GM23338 (cell line): ENCODE measurements at regions not wholly inside any gene's neighbourhood (a gene's known extent, or its start where the extent isn't known, plus 50 kb on each side); places are given as distances from the start of the nearest gene placed in this dataset.

Source experiments
- ATAC-seq: fragments of 200-7000 bp; cut with Tn5 transposase; 3 replicates; pipeline ENCODE4 v1.9.1; 2020
- DNase-seq: peaks from one replicate; pipeline ENCODE4 v3.0.0-alpha.2; 2015; ENCODE audit warnings: low spot score
- H2AFZ ChIP-seq: fragments of 200-600 bp; sonication (generic); 2 replicates; pipeline ENCODE4 v1.8.0; 2016; ENCODE audit warnings: antibody characterized with exemption, mild to moderate bottlenecking, moderate library complexity
- H3F3A ChIP-seq: fragments of 200-600 bp; sonication (generic); replicated peaks from 2 replicates; pipeline ENCODE4 v1.8.0; 2017; ENCODE audit warnings: antibody characterized with exemption, mixed run types, low read depth
- H3K27ac ChIP-seq: fragments of 200-600 bp; sonication (generic); 2 replicates; pipeline ENCODE4 v1.6.1; 2016; ENCODE audit warnings: low read depth
- H3K27me3 ChIP-seq: fragments of 200-600 bp; sonication (generic); 2 replicates; pipeline ENCODE4 v1.8.0; 2016; ENCODE audit warnings: mild to moderate bottlenecking, mixed run types, moderate library complexity; ENCODE audit not compliant: insufficient read depth
- H3K36me3 ChIP-seq: fragments of 200-600 bp; sonication (generic); 2 replicates; pipeline ENCODE4 v1.8.0; 2016; ENCODE audit warnings: mild to moderate bottlenecking; ENCODE audit not compliant: insufficient read depth
- H3K4me1 ChIP-seq: fragments of 200-600 bp; sonication (generic); 2 replicates; pipeline ENCODE4 v1.8.0; 2016; ENCODE audit warnings: mild to moderate bottlenecking, moderate library complexity; ENCODE audit not compliant: insufficient read depth
- H3K4me2 ChIP-seq: fragments of 200-600 bp; sonication (generic); 2 replicates; pipeline ENCODE4 v1.7.1; 2017; ENCODE audit warnings: mixed run types
- H3K4me3 ChIP-seq: fragments of 200-600 bp; sonication (generic); 2 replicates; pipeline ENCODE4 v1.6.1; 2016; ENCODE audit warnings: mixed run types
- H3K79me2 ChIP-seq: fragments of 200-600 bp; sonication (generic); replicated peaks from 2 replicates; pipeline ENCODE4 v1.8.0; 2017; ENCODE audit warnings: mild to moderate bottlenecking; ENCODE audit not compliant: insufficient read depth
- H3K9me2 ChIP-seq: fragments of 200-600 bp; sonication (generic); 2 replicates; pipeline ENCODE4 v1.8.0; 2017; ENCODE audit not compliant: insufficient read depth
- H4K20me1 ChIP-seq: fragments of 200-600 bp; sonication (generic); replicated peaks from 2 replicates; pipeline ENCODE4 v1.8.0; 2017; ENCODE audit warnings: mild to moderate bottlenecking; ENCODE audit not compliant: insufficient read depth
- H3K27ac Mint-ChIP-seq: 2 replicates; pipeline ENCODE4 v1.8.0; 2020; ENCODE audit warnings: inconsistent platforms, mild to moderate bottlenecking, moderate library complexity, mixed read lengths
- H3K27me3 Mint-ChIP-seq: 3 replicates; pipeline ENCODE4 v1.8.0; 2022; ENCODE audit warnings: low read depth, mild to moderate bottlenecking, moderate library complexity, mixed read lengths, inconsistent platforms; ENCODE audit not compliant: insufficient read depth, poor library complexity
- H3K36me3 Mint-ChIP-seq: 3 replicates; pipeline ENCODE4 v1.8.0; 2021; ENCODE audit warnings: low read depth, mild to moderate bottlenecking, inconsistent platforms, moderate library complexity, mixed read lengths
- H3K4me1 Mint-ChIP-seq: 3 replicates; pipeline ENCODE4 v1.8.0; 2020; ENCODE audit warnings: mild to moderate bottlenecking, inconsistent platforms, mixed read lengths
- H3K4me3 Mint-ChIP-seq: 3 replicates; pipeline ENCODE4 v1.8.0; 2021; ENCODE audit warnings: moderate library complexity, mild to moderate bottlenecking, inconsistent platforms, mixed read lengths
- H3K9me3 Mint-ChIP-seq: 3 replicates; pipeline ENCODE4 v1.8.0; 2020; ENCODE audit warnings: moderate library complexity, mild to moderate bottlenecking, inconsistent platforms, mixed read lengths
- ETS1 ChIP-seq: IDR thresholded peaks from 2 replicates; pipeline ENCODE4 v1.6.1; 2016; ENCODE audit warnings: antibody characterized with exemption
- EZH2phosphoT487 ChIP-seq: fragments of 200-600 bp; sonication (generic); IDR thresholded peaks from one replicate; pipeline ENCODE4 v1.8.1; 2018; ENCODE audit warnings: antibody characterized with exemption; ENCODE audit not compliant: unreplicated experiment
- JUNB ChIP-seq: IDR thresholded peaks from one replicate; pipeline ENCODE4 v1.6.1; 2016; ENCODE audit warnings: antibody characterized with exemption; ENCODE audit not compliant: unreplicated experiment
- POLR2AphosphoS5 ChIP-seq: IDR thresholded peaks from 2 replicates; pipeline ENCODE4 v1.6.1; 2016; ENCODE audit warnings: antibody characterized with exemption, low read depth
- TF ChIP-seq, protein P1 (sequence below): fragments of 250-450 bp; sonication (Bioruptor Pico); IDR thresholded peaks from 2 replicates; pipeline ENCODE4 v1.5.0; 2020; ENCODE audit warnings: mild to moderate bottlenecking, moderate library complexity

GRCh38 chr7:25812086-25812850 lies 339.7 kb upstream of the NFE2L3 start (continued):
- TF ChIP-seq, protein P1, sequence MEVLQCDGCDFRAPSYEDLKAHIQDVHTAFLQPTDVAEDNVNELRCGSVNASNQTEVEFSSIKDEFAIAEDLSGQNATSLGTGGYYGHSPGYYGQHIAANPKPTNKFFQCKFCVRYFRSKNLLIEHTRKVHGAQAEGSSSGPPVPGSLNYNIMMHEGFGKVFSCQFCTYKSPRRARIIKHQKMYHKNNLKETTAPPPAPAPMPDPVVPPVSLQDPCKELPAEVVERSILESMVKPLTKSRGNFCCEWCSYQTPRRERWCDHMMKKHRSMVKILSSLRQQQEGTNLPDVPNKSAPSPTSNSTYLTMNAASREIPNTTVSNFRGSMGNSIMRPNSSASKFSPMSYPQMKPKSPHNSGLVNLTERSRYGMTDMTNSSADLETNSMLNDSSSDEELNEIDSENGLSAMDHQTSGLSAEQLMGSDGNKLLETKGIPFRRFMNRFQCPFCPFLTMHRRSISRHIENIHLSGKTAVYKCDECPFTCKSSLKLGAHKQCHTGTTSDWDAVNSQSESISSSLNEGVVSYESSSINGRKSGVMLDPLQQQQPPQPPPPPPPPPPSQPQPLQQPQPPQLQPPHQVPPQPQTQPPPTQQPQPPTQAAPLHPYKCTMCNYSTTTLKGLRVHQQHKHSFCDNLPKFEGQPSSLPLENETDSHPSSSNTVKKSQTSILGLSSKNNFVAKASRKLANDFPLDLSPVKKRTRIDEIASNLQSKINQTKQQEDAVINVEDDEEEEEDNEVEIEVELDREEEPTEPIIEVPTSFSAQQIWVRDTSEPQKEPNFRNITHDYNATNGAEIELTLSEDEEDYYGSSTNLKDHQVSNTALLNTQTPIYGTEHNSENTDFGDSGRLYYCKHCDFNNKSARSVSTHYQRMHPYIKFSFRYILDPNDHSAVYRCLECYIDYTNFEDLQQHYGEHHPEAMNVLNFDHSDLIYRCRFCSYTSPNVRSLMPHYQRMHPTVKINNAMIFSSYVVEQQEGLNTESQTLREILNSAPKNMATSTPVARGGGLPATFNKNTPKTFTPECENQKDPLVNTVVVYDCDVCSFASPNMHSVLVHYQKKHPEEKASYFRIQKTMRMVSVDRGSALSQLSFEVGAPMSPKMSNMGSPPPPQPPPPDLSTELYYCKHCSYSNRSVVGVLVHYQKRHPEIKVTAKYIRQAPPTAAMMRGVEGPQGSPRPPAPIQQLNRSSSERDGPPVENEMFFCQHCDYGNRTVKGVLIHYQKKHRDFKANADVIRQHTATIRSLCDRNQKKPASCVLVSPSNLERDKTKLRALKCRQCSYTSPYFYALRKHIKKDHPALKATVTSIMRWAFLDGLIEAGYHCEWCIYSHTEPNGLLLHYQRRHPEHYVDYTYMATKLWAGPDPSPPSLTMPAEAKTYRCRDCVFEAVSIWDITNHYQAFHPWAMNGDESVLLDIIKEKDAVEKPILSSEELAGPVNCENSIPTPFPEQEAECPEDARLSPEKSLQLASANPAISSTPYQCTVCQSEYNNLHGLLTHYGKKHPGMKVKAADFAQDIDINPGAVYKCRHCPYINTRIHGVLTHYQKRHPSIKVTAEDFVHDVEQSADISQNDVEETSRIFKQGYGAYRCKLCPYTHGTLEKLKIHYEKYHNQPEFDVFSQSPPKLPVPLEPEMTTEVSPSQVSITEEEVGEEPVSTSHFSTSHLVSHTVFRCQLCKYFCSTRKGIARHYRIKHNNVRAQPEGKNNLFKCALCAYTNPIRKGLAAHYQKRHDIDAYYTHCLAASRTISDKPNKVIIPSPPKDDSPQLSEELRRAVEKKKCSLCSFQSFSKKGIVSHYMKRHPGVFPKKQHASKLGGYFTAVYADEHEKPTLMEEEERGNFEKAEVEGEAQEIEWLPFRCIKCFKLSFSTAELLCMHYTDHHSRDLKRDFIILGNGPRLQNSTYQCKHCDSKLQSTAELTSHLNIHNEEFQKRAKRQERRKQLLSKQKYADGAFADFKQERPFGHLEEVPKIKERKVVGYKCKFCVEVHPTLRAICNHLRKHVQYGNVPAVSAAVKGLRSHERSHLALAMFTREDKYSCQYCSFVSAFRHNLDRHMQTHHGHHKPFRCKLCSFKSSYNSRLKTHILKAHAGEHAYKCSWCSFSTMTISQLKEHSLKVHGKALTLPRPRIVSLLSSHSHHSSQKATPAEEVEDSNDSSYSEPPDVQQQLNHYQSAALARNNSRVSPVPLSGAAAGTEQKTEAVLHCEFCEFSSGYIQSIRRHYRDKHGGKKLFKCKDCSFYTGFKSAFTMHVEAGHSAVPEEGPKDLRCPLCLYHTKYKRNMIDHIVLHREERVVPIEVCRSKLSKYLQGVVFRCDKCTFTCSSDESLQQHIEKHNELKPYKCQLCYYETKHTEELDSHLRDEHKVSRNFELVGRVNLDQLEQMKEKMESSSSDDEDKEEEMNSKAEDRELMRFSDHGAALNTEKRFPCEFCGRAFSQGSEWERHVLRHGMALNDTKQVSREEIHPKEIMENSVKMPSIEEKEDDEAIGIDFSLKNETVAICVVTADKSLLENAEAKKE (CRISPR knock-in tag): no peak
- TF ChIP-seq ETS1: no peak
- TF ChIP-seq POLR2AphosphoS5: no peak

GRCh38 chr7:25813381-25813780 lies 338.6 kb upstream of the NFE2L3 start:
- no peak overlapping the region for H3K27ac Mint-ChIP-seq
- Histone ChIP-seq H3K27me3 (no peaks in the 10 kb centered on the region), H3K4me3 (no peak overlapping the region), H3F3A (no peaks in the 10 kb centered on the region), H3K27ac (no peak overlapping the region), H3K4me2 (no peak overlapping the region), H3K4me1 (no peaks in the 10 kb centered on the region), H2AFZ (0 out of 2 replicates have a peak overlapping the region, but pooled peaks have one; percentile 28), H4K20me1 (no peaks in the 10 kb centered on the region), H3K79me2 (no peaks in the 10 kb centered on the region), H3K36me3 (no peaks in the 10 kb centered on the region), H3K9me2 (no peaks in the 10 kb centered on the region)
- DNase-seq (no peak), ATAC-seq (no peak)
- no peaks in the 10 kb centered on the region for H3K4me1 Mint-ChIP-seq
- no peaks in the 10 kb centered on the region for H3K27me3 Mint-ChIP-seq
- no peaks in the 10 kb centered on the region for H3K9me3 Mint-ChIP-seq
- TF ChIP-seq, protein P1 (CRISPR knock-in tag): no peak
- no peak for TF ChIP-seq POLR2AphosphoS5
- no peak for TF ChIP-seq EZH2phosphoT487
- TF ChIP-seq JUNB: no peak
- no peaks in the 10 kb centered on the region for H3K36me3 Mint-ChIP-seq
- H3K4me3 Mint-ChIP-seq: no peak overlapping the region
